ENCODE measurements at regions not wholly inside any gene's neighbourhood (a gene's known extent, or its start where the extent isn't known, plus 50 kb on each side); places are given as distances from the start of the nearest gene placed in this dataset.
A peak's percentile ranks its signal among the peaks of the same experiment; 100 is the strongest.

DNA sequence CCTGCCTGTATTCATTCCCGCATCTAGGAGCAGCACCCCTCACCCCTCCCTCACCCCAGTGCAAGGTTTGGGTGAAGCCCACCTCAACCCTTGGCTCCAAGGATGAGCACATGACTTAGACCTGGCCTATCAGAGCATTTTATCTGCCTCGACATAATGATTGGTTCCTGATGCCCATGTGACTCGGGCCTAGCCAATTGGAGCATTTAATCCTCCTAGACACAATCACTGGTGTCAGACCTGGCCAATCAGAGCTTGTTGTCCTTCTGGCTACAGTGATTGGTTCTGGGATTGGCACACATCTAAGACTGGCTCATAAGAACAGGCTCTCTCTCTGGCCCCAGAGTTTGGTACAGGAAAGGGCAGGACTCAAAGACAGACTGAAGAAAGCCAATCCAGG is 73.1 kb upstream of the MYL2 start:
- no peak for DNase-seq

- DNase-seq = no peak
These were observed 72.5 kb upstream of the MYL2 start for GRCh38 chr12:110992909-110993308.

- peak; percentile 20 for DNase-seq
These were observed 63.4 kb upstream of the MYL2 start for GRCh38 chr12:110983811-110984210.

GRCh38 chr12:110972866-110973265 is 52.5 kb upstream of the MYL2 start:
- no peak for DNase-seq

DNA sequence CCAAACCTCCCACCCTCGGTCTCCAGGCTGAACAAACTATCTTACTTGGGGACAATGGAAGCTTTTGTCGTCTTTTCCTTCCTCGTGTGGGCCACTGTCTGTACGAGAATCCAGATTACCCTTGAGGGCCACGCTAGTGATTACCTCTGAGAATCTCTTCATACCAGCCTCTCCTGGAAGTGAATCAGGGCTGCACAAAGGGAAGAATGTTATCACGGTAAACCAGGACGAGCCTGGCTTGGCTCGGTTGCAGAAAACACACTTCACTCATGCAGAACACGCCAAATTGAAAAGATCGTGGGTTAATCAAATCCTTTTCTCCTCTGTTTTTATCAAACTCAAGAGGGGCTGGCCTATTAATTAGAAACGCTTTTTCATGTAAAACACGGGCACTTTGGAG is 51.6 kb upstream of the MYL2 start:
- DNase-seq = no peak

GRCh38 chr12:110971189-110971920 is 51.0 kb upstream of the MYL2 start:
- DNase-seq = no peak
